ENCODE measurements at regions not wholly inside any gene's neighbourhood (a gene's known extent, or its start where the extent isn't known, plus 50 kb on each side); places are given as distances from the start of the nearest gene placed in this dataset.

DNA sequence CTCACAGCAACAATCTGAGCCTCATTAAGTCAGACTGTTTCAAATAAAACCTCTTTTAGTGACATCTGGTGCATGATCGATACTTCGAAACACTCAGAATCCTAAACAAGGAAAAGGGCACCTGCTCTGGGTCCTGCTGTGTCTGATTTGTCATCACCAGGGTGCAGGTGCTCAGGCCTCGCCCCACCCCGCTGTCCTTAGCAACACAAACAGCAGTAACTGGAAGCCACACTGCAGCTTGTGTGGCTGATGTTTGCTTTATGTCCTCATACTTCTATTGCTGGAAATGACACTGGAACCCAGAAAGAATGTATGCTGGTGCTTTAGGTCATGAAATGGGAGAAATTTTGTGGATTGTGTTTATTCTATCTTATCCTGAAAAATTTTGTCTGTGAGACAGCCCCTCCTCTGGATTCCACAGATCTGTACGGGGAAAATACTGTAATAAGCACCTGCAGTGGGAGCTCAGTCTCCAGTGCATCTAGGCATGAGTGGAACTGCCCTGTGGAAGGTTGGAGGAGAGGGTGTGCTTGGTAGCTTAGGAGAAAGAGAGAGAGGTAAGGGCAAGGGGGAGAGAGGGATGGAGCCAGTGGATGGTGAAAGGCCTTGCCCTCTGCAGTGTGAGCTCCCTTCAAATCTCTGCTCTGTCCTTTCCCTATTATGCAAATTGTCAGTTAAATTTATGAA, 284.2 kb downstream of the SMARCA2 start:
- TF ChIP-seq, protein P1, sequence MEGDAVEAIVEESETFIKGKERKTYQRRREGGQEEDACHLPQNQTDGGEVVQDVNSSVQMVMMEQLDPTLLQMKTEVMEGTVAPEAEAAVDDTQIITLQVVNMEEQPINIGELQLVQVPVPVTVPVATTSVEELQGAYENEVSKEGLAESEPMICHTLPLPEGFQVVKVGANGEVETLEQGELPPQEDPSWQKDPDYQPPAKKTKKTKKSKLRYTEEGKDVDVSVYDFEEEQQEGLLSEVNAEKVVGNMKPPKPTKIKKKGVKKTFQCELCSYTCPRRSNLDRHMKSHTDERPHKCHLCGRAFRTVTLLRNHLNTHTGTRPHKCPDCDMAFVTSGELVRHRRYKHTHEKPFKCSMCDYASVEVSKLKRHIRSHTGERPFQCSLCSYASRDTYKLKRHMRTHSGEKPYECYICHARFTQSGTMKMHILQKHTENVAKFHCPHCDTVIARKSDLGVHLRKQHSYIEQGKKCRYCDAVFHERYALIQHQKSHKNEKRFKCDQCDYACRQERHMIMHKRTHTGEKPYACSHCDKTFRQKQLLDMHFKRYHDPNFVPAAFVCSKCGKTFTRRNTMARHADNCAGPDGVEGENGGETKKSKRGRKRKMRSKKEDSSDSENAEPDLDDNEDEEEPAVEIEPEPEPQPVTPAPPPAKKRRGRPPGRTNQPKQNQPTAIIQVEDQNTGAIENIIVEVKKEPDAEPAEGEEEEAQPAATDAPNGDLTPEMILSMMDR (IDR thresholded peaks at IDR 0.05): no peak
- TF ChIP-seq ZFX (IDR thresholded peaks at IDR 0.05; ENCODE audit: borderline replicate concordance): no peak

Data from 22Rv1 (cell line).